Panc1 (cell line): ENCODE measurements at regions not wholly inside any gene's neighbourhood (a gene's known extent, or its start where the extent isn't known, plus 50 kb on each side); places are given as distances from the start of the nearest gene placed in this dataset.

ENCODE experiments used
- ATAC-seq: fragments of 200-7000 bp; cut with Tn5 transposase; 2 replicates; pipeline ENCODE4 v1.9.1; 2020; ENCODE audit warnings: mild to moderate bottlenecking, moderate library complexity
- BruUV-seq: library from RNA; stranded (reverse); fragments of 400-500 nt; replicated peaks from 2 replicates; lab custom pipeline; 2021; lab: Mats Ljungman, UMichigan
- CTCF ChIA-PET: fragments of 300-600 bp; sonication (Branson Sonifier 250); formaldehyde crosslinking; loops from one replicate; lab custom pipeline; 2022; ENCODE audit warnings: antibody characterized with exemption; lab: Charles Lee
- POLR2A ChIA-PET: fragments of 300-600 bp; sonication (Branson Sonifier 250); formaldehyde crosslinking; loops from one replicate; lab custom pipeline; 2022; ENCODE audit warnings: antibody characterized with exemption; lab: Charles Lee
- DNase-seq: peaks from one replicate; pipeline ENCODE4 v3.0.0-alpha.2; 2010; ENCODE audit warnings: low read depth, low spot score
- H3K27ac ChIP-seq: 2 replicates; pipeline ENCODE4 v1.5.1; 2011; ENCODE audit warnings: mild to moderate bottlenecking, low read length, inconsistent platforms
- H3K27me3 ChIP-seq: fragments of 200-500 bp; sonication (Bioruptor generic); 2 replicates; pipeline ENCODE4 v1.6.0; 2014; ENCODE audit warnings: low read length, inconsistent platforms; ENCODE audit not compliant: control insufficient read depth, insufficient read depth
- H3K36me3 ChIP-seq: fragments of 200-500 bp; sonication (Bioruptor generic); 2 replicates; pipeline ENCODE4 v1.5.1; 2014; ENCODE audit warnings: inconsistent platforms, mild to moderate bottlenecking, low read length, moderate library complexity; ENCODE audit not compliant: control insufficient read depth, insufficient read depth
- H3K4me1 ChIP-seq: 2 replicates; pipeline ENCODE4 v1.5.1; 2011; ENCODE audit warnings: inconsistent platforms, mild to moderate bottlenecking, low read length, moderate library complexity; ENCODE audit not compliant: control insufficient read depth, insufficient read depth
- H3K4me3 ChIP-seq, 2 experiments: 2 replicates each; pipeline ENCODE4 v1.5.1; 2011 to 2012; ENCODE audit warnings: low read depth in 2 of 2, low read length in 2 of 2, mild to moderate bottlenecking in 2 of 2, inconsistent platforms in 1 of 2, moderate library complexity in 1 of 2
- H3K9me3 ChIP-seq: fragments of 200-500 bp; sonication (Bioruptor generic); 2 replicates; pipeline ENCODE4 v1.5.1; 2014; ENCODE audit warnings: low read depth, mild to moderate bottlenecking, inconsistent platforms, low read length, moderate library complexity; ENCODE audit not compliant: control insufficient read depth, insufficient read depth
- CTCF ChIP-seq: fragments of 450-650 bp; IDR thresholded peaks from 2 replicates; pipeline ENCODE4 v1.5.1; 2017; ENCODE audit warnings: mild to moderate bottlenecking
- POLR2AphosphoS5 ChIP-seq: IDR thresholded peaks from 2 replicates; pipeline ENCODE4 v1.6.1; 2012; ENCODE audit warnings: mild to moderate bottlenecking, low read depth, low read length, moderate library complexity
- REST ChIP-seq, 2 experiments: IDR thresholded peaks; 2 replicates each; pipeline ENCODE4 v1.6.1; 2011 to 2012; ENCODE audit warnings: low read depth in 2 of 2, control low read depth in 1 of 2, low read length in 1 of 2, mild to moderate bottlenecking in 1 of 2, moderate library complexity in 1 of 2; ENCODE audit not compliant: insufficient read depth in 1 of 2
- SIN3A ChIP-seq: IDR thresholded peaks from 2 replicates; pipeline ENCODE4 v1.6.1; 2012; ENCODE audit warnings: low read depth, mild to moderate bottlenecking, low read length, moderate library complexity, borderline replicate concordance; ENCODE audit not compliant: insufficient read depth
- TCF7L2 ChIP-seq: IDR thresholded peaks from 2 replicates; pipeline ENCODE4 v1.6.1; 2011; ENCODE audit warnings: mild to moderate bottlenecking, low read depth, low read length, inconsistent platforms
- in situ Hi-C: cut with HindIII; loops from 2 replicates; pipeline ENCODE4 v1.10.0; 2016; ENCODE audit warnings: low sequenced_read_pairs, low pct_unique_long_range_greater_than_20kb
- intact Hi-C: fragments of 100-400 bp; cut with micrococcal nuclease; formaldehyde crosslinking; loops from one replicate; pipeline ENCODE4 v1.10.0; 2022; ENCODE audit not compliant: unreplicated experiment

- TF ChIP-seq POLR2AphosphoS5 = no peak
Measured at GRCh38 chr4:4613641-4614286, 71.9 kb upstream of the STX18 start (continued).

- no peaks in the 10 kb centered on the region for H3K36me3 ChIP-seq
- no peak overlapping the region for H3K27ac ChIP-seq
- no peaks in the 10 kb centered on the region for H3K4me1 ChIP-seq
- BruUV-seq = no TSS peak
- no peaks in the 10 kb centered on the region for H3K9me3 ChIP-seq
- H3K4me3 ChIP-seq = no peak overlapping the region
- in situ Hi-C loops (no loop called here), intact Hi-C loops (no loop called here)
- ChIA-PET POLR2A (no interaction called here), CTCF (no interaction called here)
- DNase-seq = no peak
- TF ChIP-seq SIN3A (no peak), POLR2AphosphoS5 (no peak), TCF7L2 (no peak), REST (IDR thresholded peaks at IDR 0.05; ENCODE audit: insufficient read depth in 1 of 2, low read depth in 2 of 2, low read length in 1 of 2) (no peak), CTCF (no peak)
- no peaks in the 10 kb centered on the region for H3K27me3 ChIP-seq
- no peak for ATAC-seq
Measured at GRCh38 chr4:4613126-4613465, 71.2 kb upstream of the STX18 start.

- ChIA-PET CTCF (no interaction called here), POLR2A (no interaction called here)
- in situ Hi-C loops = no loop called here
- DNase-seq (no peak), ATAC-seq (no peak)
- TF ChIP-seq POLR2AphosphoS5 (no peak), REST (IDR thresholded peaks at IDR 0.05; ENCODE audit: insufficient read depth in 1 of 2, low read depth in 2 of 2, low read length in 1 of 2) (no peak), SIN3A (no peak), CTCF (no peak), TCF7L2 (no peak)
- no peaks in the 10 kb centered on the region for H3K4me1 ChIP-seq
- H3K27ac ChIP-seq = no peak overlapping the region
- BruUV-seq = no TSS peak
- H3K9me3 ChIP-seq = no peaks in the 10 kb centered on the region
- H3K36me3 ChIP-seq = no peaks in the 10 kb centered on the region
- H3K27me3 ChIP-seq = no peaks in the 10 kb centered on the region
- intact Hi-C loops = no loop called here
- no peak overlapping the region for H3K4me3 ChIP-seq
Measured at GRCh38 chr4:4610672-4611071, 68.8 kb upstream of the STX18 start.
